ENCODE measurements at regions not wholly inside any gene's neighbourhood (a gene's known extent, or its start where the extent isn't known, plus 50 kb on each side); places are given as distances from the start of the nearest gene placed in this dataset.

- H3K4me1 ChIP-seq (ENCODE audit: control insufficient read depth in 1 of 2, insufficient read depth in 2 of 2, low read length in 2 of 2), result no peaks in the 10 kb centered on the region
- H3K36me3 ChIP-seq (ENCODE audit: control insufficient read depth in 1 of 2, insufficient read depth in 2 of 2, low read length in 2 of 2), result no peaks in the 10 kb centered on the region
- ChIA-PET RAD21 (ENCODE audit: low non-redundant PET in 1 of 2, low total read pairs in 2 of 2, uncharacterized antibody in 2 of 2, unreplicated experiment in 2 of 2) (no interaction called here), CTCF (no interaction called here), POLR2A (no interaction called here)
- no peak overlapping the region for H3K4me3 ChIP-seq (replicated peaks in 1 of 2; ENCODE audit: low read depth in 1 of 2, low read length in 2 of 2)
- no TSS peak for BruUV-seq (replicated peaks)
- H2AFZ ChIP-seq (ENCODE audit: low read depth, low read length, poor library complexity, severe bottlenecking), result no peak overlapping the region
- ATAC-seq (no peak), DNase-seq (ENCODE audit: low read depth, low spot score) (no peak)
- intact Hi-C loops (cut with micrococcal nuclease), result no loop called here
- no peaks in the 10 kb centered on the region for H3K9me2 ChIP-seq (ENCODE audit: insufficient read depth)
- no peaks in the 10 kb centered on the region for H3K79me2 ChIP-seq (ENCODE audit: insufficient read depth, low read length)
- no peaks in the 10 kb centered on the region; a peak in 1 of 4 replicates for H3K9me3 ChIP-seq (ENCODE audit: control insufficient read depth in 1 of 2, insufficient read depth in 1 of 2, low read depth in 1 of 2, low read length in 2 of 2)
- no peak overlapping the region for H3K4me2 ChIP-seq (ENCODE audit: low read length)
- no peaks in the 10 kb centered on the region for H3K27me3 ChIP-seq (ENCODE audit: insufficient read depth, low read length)
- no peak overlapping the region for H3K27ac ChIP-seq (ENCODE audit: low read depth, low read length)
- H3K9ac ChIP-seq (ENCODE audit: low read length), result no peak overlapping the region
- TF ChIP-seq POLR2AphosphoS5 (IDR thresholded peaks at IDR 0.05; ENCODE audit: low read depth, low read length) (no peak), ZNF274 (IDR thresholded peaks at IDR 0.05; ENCODE audit: low read depth, low read length) (no peak), JUND (IDR thresholded peaks at IDR 0.05) (no peak), EZH2 (IDR thresholded peaks at IDR 0.05) (no peak), SIN3A (IDR thresholded peaks at IDR 0.05; ENCODE audit: low read depth) (no peak), CEBPB (IDR thresholded peaks at IDR 0.05; ENCODE audit: low read depth) (no peak), CBX3 (IDR thresholded peaks at IDR 0.05; ENCODE audit: low read depth) (no peak), EZH2phosphoT487 (IDR thresholded peaks at IDR 0.05; ENCODE audit: borderline replicate concordance) (no peak), YY1 (IDR thresholded peaks at IDR 0.05; ENCODE audit: extremely low read depth, insufficient replicate concordance, low read depth, low read length) (no peak), SRF (IDR thresholded peaks at IDR 0.05; ENCODE audit: low read depth) (no peak), ATF3 (IDR thresholded peaks at IDR 0.05) (no peak), FOSL1 (IDR thresholded peaks at IDR 0.05; ENCODE audit: low read depth) (no peak)
- H4K20me1 ChIP-seq (ENCODE audit: insufficient read depth), result no peaks in the 10 kb centered on the region
Observed at GRCh38 chr14:45811155-45811554, 558.2 kb upstream of the MIS18BP1 start.

DNA sequence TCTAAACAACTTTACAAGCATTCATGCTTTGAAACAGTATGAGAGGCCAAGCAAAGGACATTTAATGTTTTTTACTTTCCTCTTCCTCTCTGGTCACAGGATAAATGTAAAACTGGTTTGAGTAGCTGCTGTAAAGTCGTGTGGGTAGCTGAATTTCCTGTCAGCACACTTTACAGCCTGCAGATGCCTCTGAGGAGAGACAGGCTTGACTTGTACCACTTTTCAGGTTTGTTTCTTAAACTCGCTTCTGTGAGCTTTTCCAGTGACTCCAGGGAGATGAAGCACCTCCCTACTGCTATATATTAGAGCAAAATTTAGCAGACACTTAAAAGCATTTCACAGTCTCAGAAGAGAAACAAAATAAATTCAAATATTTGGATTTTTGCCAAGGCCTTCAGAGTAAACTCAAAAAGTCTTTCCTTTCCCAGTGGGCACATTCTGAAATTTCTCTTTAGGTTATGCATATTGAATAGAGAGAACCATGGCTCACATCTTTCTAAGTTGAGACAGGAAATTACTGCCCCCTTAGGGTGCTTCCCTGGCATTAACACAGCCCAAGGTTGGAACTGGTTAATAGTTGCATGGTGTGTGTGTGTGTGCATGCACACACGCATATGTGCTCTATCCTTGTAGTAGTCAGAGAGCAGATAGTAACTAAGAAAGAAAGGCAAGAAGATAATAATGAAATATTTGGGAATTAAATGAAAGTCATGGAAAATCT is 557.3 kb upstream of the MIS18BP1 start:
- POLR2A ChIA-PET, result no interaction called here
- no peak for DNase-seq (ENCODE audit: low read depth, low spot score)

More for the DNA sequence above, 557.3 kb upstream of the MIS18BP1 start:
- H2AFZ ChIP-seq (ENCODE audit: low read depth, low read length, poor library complexity, severe bottlenecking), result no peak overlapping the region
- CTCF ChIA-PET, result no interaction called here
- no peak overlapping the region for H3K4me3 ChIP-seq (replicated peaks in 1 of 2; ENCODE audit: low read depth in 1 of 2, low read length in 2 of 2)
- H3K79me2 ChIP-seq (ENCODE audit: insufficient read depth, low read length), result no peaks in the 10 kb centered on the region
- BruUV-seq (replicated peaks), result no TSS peak
- H3K9me3 ChIP-seq (ENCODE audit: control insufficient read depth in 1 of 2, insufficient read depth in 1 of 2, low read depth in 1 of 2, low read length in 2 of 2), result no peaks in the 10 kb centered on the region
- no peak overlapping the region for H3K9ac ChIP-seq (ENCODE audit: low read length)
- H3K27ac ChIP-seq (ENCODE audit: low read depth, low read length), result no peak overlapping the region
- H3K4me2 ChIP-seq (ENCODE audit: low read length), result no peak overlapping the region
- H3K36me3 ChIP-seq (ENCODE audit: control insufficient read depth in 1 of 2, insufficient read depth in 2 of 2, low read length in 2 of 2), result no peaks in the 10 kb centered on the region
- H3K4me1 ChIP-seq (ENCODE audit: control insufficient read depth in 1 of 2, insufficient read depth in 2 of 2, low read length in 2 of 2), result no peaks in the 10 kb centered on the region
- H3K9me2 ChIP-seq (ENCODE audit: insufficient read depth), result no peaks in the 10 kb centered on the region
- intact Hi-C loops (cut with micrococcal nuclease), result no loop called here
- RAD21 ChIA-PET (ENCODE audit: low non-redundant PET in 1 of 2, low total read pairs in 2 of 2, uncharacterized antibody in 2 of 2, unreplicated experiment in 2 of 2), result no interaction called here
- peak in 2 of 3 experiments; percentile 22; a peak in 2 of 6 replicates for TF ChIP-seq CTCF (IDR thresholded peaks at IDR 0.05 in 2 of 3, conservative IDR thresholded peaks at IDR 0.05 in 1 of 3; ENCODE audit: borderline replicate concordance in 1 of 3, insufficient read depth in 1 of 3, low read depth in 2 of 3, low read length in 2 of 3)
- no peak for TF ChIP-seq SIN3A (IDR thresholded peaks at IDR 0.05; ENCODE audit: low read depth)
- TF ChIP-seq, protein P1, sequence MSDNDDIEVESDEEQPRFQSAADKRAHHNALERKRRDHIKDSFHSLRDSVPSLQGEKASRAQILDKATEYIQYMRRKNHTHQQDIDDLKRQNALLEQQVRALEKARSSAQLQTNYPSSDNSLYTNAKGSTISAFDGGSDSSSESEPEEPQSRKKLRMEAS (IDR thresholded peaks at IDR 0.05), result no peak
- TF ChIP-seq SRF (IDR thresholded peaks at IDR 0.05; ENCODE audit: low read depth), result no peak
- TF ChIP-seq EGR1 (IDR thresholded peaks at IDR 0.05; ENCODE audit: low read depth), result no peak
- peak; percentile 26; the same call in 1 of the 2 replicates for TF ChIP-seq RAD21 (IDR thresholded peaks at IDR 0.05; ENCODE audit: low read depth)
- no peaks in the 10 kb centered on the region for H4K20me1 ChIP-seq (ENCODE audit: insufficient read depth)
- peak; percentile 47; the same call in 1 of the 2 replicates for ATAC-seq
- no peaks in the 10 kb centered on the region for H3K27me3 ChIP-seq (ENCODE audit: insufficient read depth, low read length)
